GM23338 (cell line): ENCODE measurements at regions not wholly inside any gene's neighbourhood (a gene's known extent, or its start where the extent isn't known, plus 50 kb on each side); places are given as distances from the start of the nearest gene placed in this dataset.

Source experiments
- ATAC-seq: fragments of 200-7000 bp; cut with Tn5 transposase; 3 replicates; pipeline ENCODE4 v1.9.1; 2020
- DNase-seq: peaks from one replicate; pipeline ENCODE4 v3.0.0-alpha.2; 2015; ENCODE audit warnings: low spot score
- H2AFZ ChIP-seq: fragments of 200-600 bp; sonication (generic); 2 replicates; pipeline ENCODE4 v1.8.0; 2016; ENCODE audit warnings: antibody characterized with exemption, mild to moderate bottlenecking, moderate library complexity
- H3F3A ChIP-seq: fragments of 200-600 bp; sonication (generic); replicated peaks from 2 replicates; pipeline ENCODE4 v1.8.0; 2017; ENCODE audit warnings: antibody characterized with exemption, mixed run types, low read depth
- H3K27ac ChIP-seq: fragments of 200-600 bp; sonication (generic); 2 replicates; pipeline ENCODE4 v1.6.1; 2016; ENCODE audit warnings: low read depth
- H3K27me3 ChIP-seq: fragments of 200-600 bp; sonication (generic); 2 replicates; pipeline ENCODE4 v1.8.0; 2016; ENCODE audit warnings: mild to moderate bottlenecking, mixed run types, moderate library complexity; ENCODE audit not compliant: insufficient read depth
- H3K36me3 ChIP-seq: fragments of 200-600 bp; sonication (generic); 2 replicates; pipeline ENCODE4 v1.8.0; 2016; ENCODE audit warnings: mild to moderate bottlenecking; ENCODE audit not compliant: insufficient read depth
- H3K4me1 ChIP-seq: fragments of 200-600 bp; sonication (generic); 2 replicates; pipeline ENCODE4 v1.8.0; 2016; ENCODE audit warnings: mild to moderate bottlenecking, moderate library complexity; ENCODE audit not compliant: insufficient read depth
- H3K4me2 ChIP-seq: fragments of 200-600 bp; sonication (generic); 2 replicates; pipeline ENCODE4 v1.7.1; 2017; ENCODE audit warnings: mixed run types
- H3K4me3 ChIP-seq: fragments of 200-600 bp; sonication (generic); 2 replicates; pipeline ENCODE4 v1.6.1; 2016; ENCODE audit warnings: mixed run types
- H3K79me2 ChIP-seq: fragments of 200-600 bp; sonication (generic); replicated peaks from 2 replicates; pipeline ENCODE4 v1.8.0; 2017; ENCODE audit warnings: mild to moderate bottlenecking; ENCODE audit not compliant: insufficient read depth
- H3K9me2 ChIP-seq: fragments of 200-600 bp; sonication (generic); 2 replicates; pipeline ENCODE4 v1.8.0; 2017; ENCODE audit not compliant: insufficient read depth
- H4K20me1 ChIP-seq: fragments of 200-600 bp; sonication (generic); replicated peaks from 2 replicates; pipeline ENCODE4 v1.8.0; 2017; ENCODE audit warnings: mild to moderate bottlenecking; ENCODE audit not compliant: insufficient read depth
- H3K27ac Mint-ChIP-seq: 2 replicates; pipeline ENCODE4 v1.8.0; 2020; ENCODE audit warnings: inconsistent platforms, mild to moderate bottlenecking, moderate library complexity, mixed read lengths
- H3K27me3 Mint-ChIP-seq: 3 replicates; pipeline ENCODE4 v1.8.0; 2022; ENCODE audit warnings: low read depth, mild to moderate bottlenecking, moderate library complexity, mixed read lengths, inconsistent platforms; ENCODE audit not compliant: insufficient read depth, poor library complexity
- H3K36me3 Mint-ChIP-seq: 3 replicates; pipeline ENCODE4 v1.8.0; 2021; ENCODE audit warnings: low read depth, mild to moderate bottlenecking, inconsistent platforms, moderate library complexity, mixed read lengths
- H3K4me1 Mint-ChIP-seq: 3 replicates; pipeline ENCODE4 v1.8.0; 2020; ENCODE audit warnings: mild to moderate bottlenecking, inconsistent platforms, mixed read lengths
- H3K4me3 Mint-ChIP-seq: 3 replicates; pipeline ENCODE4 v1.8.0; 2021; ENCODE audit warnings: moderate library complexity, mild to moderate bottlenecking, inconsistent platforms, mixed read lengths
- H3K9me3 Mint-ChIP-seq: 3 replicates; pipeline ENCODE4 v1.8.0; 2020; ENCODE audit warnings: moderate library complexity, mild to moderate bottlenecking, inconsistent platforms, mixed read lengths
- ETS1 ChIP-seq: IDR thresholded peaks from 2 replicates; pipeline ENCODE4 v1.6.1; 2016; ENCODE audit warnings: antibody characterized with exemption
- EZH2 ChIP-seq: fragments of 200-600 bp; sonication (generic); IDR thresholded peaks from one replicate; pipeline ENCODE4 v1.8.0; 2017; ENCODE audit warnings: antibody characterized with exemption, mild to moderate bottlenecking, low read depth; ENCODE audit not compliant: unreplicated experiment
- JUNB ChIP-seq: IDR thresholded peaks from one replicate; pipeline ENCODE4 v1.6.1; 2016; ENCODE audit warnings: antibody characterized with exemption; ENCODE audit not compliant: unreplicated experiment
- POLR2AphosphoS5 ChIP-seq: IDR thresholded peaks from 2 replicates; pipeline ENCODE4 v1.6.1; 2016; ENCODE audit warnings: antibody characterized with exemption, low read depth
- STAT1 ChIP-seq: IDR thresholded peaks from one replicate; pipeline ENCODE4 v1.6.1; 2016; ENCODE audit warnings: antibody characterized with exemption; ENCODE audit not compliant: unreplicated experiment
- ZNF114 ChIP-seq: fragments of 250-450 bp; sonication (Bioruptor Pico); IDR thresholded peaks from 2 replicates; pipeline ENCODE4 v1.5.0; 2020; ENCODE audit warnings: mild to moderate bottlenecking, moderate library complexity
- TF ChIP-seq, protein P1 (sequence below): IDR thresholded peaks from one replicate; pipeline ENCODE4 v1.6.1; 2018; ENCODE audit warnings: antibody characterized with exemption; ENCODE audit not compliant: unreplicated experiment
- TF ChIP-seq, protein P2 (sequence below), 2 experiments: fragments of 200-600 bp in 1 of 2; sonication (generic) in 1 of 2; conservative IDR thresholded peaks; 2 replicates each; pipeline versions ENCODE4 v1.5.1 to v1.6.1; 2016 to 2017; ENCODE audit warnings: antibody characterized with exemption in 2 of 2, low read depth in 2 of 2, mild to moderate bottlenecking in 2 of 2, moderate library complexity in 1 of 2
- TF ChIP-seq, protein P3 (sequence below): fragments of 250-450 bp; sonication (Bioruptor Pico); IDR thresholded peaks from 2 replicates; pipeline ENCODE4 v1.5.0; 2020; ENCODE audit warnings: mild to moderate bottlenecking, moderate library complexity

GRCh38 chr18:8501044-8501443, 108.2 kb upstream of the RAB12 start (continued):
- TF ChIP-seq ETS1: no peak
- no peak for TF ChIP-seq JUNB
- TF ChIP-seq EZH2: no peak
- TF ChIP-seq, protein P1, sequence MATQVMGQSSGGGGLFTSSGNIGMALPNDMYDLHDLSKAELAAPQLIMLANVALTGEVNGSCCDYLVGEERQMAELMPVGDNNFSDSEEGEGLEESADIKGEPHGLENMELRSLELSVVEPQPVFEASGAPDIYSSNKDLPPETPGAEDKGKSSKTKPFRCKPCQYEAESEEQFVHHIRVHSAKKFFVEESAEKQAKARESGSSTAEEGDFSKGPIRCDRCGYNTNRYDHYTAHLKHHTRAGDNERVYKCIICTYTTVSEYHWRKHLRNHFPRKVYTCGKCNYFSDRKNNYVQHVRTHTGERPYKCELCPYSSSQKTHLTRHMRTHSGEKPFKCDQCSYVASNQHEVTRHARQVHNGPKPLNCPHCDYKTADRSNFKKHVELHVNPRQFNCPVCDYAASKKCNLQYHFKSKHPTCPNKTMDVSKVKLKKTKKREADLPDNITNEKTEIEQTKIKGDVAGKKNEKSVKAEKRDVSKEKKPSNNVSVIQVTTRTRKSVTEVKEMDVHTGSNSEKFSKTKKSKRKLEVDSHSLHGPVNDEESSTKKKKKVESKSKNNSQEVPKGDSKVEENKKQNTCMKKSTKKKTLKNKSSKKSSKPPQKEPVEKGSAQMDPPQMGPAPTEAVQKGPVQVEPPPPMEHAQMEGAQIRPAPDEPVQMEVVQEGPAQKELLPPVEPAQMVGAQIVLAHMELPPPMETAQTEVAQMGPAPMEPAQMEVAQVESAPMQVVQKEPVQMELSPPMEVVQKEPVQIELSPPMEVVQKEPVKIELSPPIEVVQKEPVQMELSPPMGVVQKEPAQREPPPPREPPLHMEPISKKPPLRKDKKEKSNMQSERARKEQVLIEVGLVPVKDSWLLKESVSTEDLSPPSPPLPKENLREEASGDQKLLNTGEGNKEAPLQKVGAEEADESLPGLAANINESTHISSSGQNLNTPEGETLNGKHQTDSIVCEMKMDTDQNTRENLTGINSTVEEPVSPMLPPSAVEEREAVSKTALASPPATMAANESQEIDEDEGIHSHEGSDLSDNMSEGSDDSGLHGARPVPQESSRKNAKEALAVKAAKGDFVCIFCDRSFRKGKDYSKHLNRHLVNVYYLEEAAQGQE: no peak
- TF ChIP-seq POLR2AphosphoS5: no peak
- TF ChIP-seq, protein P2, sequence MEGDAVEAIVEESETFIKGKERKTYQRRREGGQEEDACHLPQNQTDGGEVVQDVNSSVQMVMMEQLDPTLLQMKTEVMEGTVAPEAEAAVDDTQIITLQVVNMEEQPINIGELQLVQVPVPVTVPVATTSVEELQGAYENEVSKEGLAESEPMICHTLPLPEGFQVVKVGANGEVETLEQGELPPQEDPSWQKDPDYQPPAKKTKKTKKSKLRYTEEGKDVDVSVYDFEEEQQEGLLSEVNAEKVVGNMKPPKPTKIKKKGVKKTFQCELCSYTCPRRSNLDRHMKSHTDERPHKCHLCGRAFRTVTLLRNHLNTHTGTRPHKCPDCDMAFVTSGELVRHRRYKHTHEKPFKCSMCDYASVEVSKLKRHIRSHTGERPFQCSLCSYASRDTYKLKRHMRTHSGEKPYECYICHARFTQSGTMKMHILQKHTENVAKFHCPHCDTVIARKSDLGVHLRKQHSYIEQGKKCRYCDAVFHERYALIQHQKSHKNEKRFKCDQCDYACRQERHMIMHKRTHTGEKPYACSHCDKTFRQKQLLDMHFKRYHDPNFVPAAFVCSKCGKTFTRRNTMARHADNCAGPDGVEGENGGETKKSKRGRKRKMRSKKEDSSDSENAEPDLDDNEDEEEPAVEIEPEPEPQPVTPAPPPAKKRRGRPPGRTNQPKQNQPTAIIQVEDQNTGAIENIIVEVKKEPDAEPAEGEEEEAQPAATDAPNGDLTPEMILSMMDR (conservative IDR thresholded peaks at IDR 0.05; ENCODE audit: low read depth in 2 of 2): no peak

DNA sequence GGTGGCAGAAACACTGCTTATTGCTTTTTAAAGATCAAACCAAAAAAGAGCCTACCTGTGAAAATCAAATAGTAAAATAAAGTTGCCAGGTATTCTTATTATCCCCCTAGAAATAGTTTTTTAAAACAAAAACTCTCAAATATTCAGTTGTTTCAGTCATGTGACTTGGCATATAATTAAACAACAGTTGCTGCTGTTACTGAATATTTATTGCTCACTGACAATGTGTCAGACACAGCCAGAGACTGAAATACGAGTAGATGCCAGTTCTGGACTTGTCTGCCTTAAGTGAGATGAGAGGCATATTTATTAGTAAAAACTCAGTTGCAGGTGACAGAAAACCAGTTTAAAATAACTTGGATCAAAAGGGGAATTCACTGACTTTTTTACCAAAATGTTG, 106.0 kb upstream of the RAB12 start:
- no peak for DNase-seq
- no peaks in the 10 kb centered on the region for H3K79me2 ChIP-seq
- H3K27me3 Mint-ChIP-seq: peaks cover 3% of the 10 kb centered on the region
- H3F3A ChIP-seq: no peaks in the 10 kb centered on the region
- H3K4me2 ChIP-seq: no peak overlapping the region
- no peak overlapping the region for H3K4me3 Mint-ChIP-seq
- H3K9me2 ChIP-seq: 0 out of 2 replicates have a peak, but pooled peaks cover 5% of the 10 kb centered on the region
- no peaks in the 10 kb centered on the region for H3K4me1 ChIP-seq
- H4K20me1 ChIP-seq: no peaks in the 10 kb centered on the region
- H3K36me3 ChIP-seq: no peaks in the 10 kb centered on the region
- H3K36me3 Mint-ChIP-seq: no peaks in the 10 kb centered on the region
- no peaks in the 10 kb centered on the region for H3K27me3 ChIP-seq
- H3K27ac ChIP-seq: no peak overlapping the region
- H3K9me3 Mint-ChIP-seq: peaks cover 6% of the 10 kb centered on the region
- H2AFZ ChIP-seq: no peak overlapping the region
- ATAC-seq: no peak
- H3K4me3 ChIP-seq: no peak overlapping the region
- no peak overlapping the region for H3K27ac Mint-ChIP-seq
- H3K4me1 Mint-ChIP-seq: 0 out of 3 replicates have a peak, but pooled peaks cover 2% of the 10 kb centered on the region
- TF ChIP-seq ZNF114 (CRISPR knock-in tag) (no peak), POLR2AphosphoS5 (no peak), STAT1 (no peak)
- TF ChIP-seq, protein P3, sequence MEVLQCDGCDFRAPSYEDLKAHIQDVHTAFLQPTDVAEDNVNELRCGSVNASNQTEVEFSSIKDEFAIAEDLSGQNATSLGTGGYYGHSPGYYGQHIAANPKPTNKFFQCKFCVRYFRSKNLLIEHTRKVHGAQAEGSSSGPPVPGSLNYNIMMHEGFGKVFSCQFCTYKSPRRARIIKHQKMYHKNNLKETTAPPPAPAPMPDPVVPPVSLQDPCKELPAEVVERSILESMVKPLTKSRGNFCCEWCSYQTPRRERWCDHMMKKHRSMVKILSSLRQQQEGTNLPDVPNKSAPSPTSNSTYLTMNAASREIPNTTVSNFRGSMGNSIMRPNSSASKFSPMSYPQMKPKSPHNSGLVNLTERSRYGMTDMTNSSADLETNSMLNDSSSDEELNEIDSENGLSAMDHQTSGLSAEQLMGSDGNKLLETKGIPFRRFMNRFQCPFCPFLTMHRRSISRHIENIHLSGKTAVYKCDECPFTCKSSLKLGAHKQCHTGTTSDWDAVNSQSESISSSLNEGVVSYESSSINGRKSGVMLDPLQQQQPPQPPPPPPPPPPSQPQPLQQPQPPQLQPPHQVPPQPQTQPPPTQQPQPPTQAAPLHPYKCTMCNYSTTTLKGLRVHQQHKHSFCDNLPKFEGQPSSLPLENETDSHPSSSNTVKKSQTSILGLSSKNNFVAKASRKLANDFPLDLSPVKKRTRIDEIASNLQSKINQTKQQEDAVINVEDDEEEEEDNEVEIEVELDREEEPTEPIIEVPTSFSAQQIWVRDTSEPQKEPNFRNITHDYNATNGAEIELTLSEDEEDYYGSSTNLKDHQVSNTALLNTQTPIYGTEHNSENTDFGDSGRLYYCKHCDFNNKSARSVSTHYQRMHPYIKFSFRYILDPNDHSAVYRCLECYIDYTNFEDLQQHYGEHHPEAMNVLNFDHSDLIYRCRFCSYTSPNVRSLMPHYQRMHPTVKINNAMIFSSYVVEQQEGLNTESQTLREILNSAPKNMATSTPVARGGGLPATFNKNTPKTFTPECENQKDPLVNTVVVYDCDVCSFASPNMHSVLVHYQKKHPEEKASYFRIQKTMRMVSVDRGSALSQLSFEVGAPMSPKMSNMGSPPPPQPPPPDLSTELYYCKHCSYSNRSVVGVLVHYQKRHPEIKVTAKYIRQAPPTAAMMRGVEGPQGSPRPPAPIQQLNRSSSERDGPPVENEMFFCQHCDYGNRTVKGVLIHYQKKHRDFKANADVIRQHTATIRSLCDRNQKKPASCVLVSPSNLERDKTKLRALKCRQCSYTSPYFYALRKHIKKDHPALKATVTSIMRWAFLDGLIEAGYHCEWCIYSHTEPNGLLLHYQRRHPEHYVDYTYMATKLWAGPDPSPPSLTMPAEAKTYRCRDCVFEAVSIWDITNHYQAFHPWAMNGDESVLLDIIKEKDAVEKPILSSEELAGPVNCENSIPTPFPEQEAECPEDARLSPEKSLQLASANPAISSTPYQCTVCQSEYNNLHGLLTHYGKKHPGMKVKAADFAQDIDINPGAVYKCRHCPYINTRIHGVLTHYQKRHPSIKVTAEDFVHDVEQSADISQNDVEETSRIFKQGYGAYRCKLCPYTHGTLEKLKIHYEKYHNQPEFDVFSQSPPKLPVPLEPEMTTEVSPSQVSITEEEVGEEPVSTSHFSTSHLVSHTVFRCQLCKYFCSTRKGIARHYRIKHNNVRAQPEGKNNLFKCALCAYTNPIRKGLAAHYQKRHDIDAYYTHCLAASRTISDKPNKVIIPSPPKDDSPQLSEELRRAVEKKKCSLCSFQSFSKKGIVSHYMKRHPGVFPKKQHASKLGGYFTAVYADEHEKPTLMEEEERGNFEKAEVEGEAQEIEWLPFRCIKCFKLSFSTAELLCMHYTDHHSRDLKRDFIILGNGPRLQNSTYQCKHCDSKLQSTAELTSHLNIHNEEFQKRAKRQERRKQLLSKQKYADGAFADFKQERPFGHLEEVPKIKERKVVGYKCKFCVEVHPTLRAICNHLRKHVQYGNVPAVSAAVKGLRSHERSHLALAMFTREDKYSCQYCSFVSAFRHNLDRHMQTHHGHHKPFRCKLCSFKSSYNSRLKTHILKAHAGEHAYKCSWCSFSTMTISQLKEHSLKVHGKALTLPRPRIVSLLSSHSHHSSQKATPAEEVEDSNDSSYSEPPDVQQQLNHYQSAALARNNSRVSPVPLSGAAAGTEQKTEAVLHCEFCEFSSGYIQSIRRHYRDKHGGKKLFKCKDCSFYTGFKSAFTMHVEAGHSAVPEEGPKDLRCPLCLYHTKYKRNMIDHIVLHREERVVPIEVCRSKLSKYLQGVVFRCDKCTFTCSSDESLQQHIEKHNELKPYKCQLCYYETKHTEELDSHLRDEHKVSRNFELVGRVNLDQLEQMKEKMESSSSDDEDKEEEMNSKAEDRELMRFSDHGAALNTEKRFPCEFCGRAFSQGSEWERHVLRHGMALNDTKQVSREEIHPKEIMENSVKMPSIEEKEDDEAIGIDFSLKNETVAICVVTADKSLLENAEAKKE: no peak
- TF ChIP-seq, protein P1: no peak
